PFSK-1 (cell line): ENCODE measurements at regions not wholly inside any gene's neighbourhood (a gene's known extent, or its start where the extent isn't known, plus 50 kb on each side); places are given as distances from the start of the nearest gene placed in this dataset.

Experiments used
- FOXP2 ChIP-seq: optimal IDR thresholded peaks from 2 replicates; pipeline ENCODE3; 2011; ENCODE audit warnings: borderline replicate concordance, control low read depth, inconsistent platforms; ENCODE audit not compliant: insufficient read depth; ENCODE audit errors: extremely low read length, extremely low read depth
- POLR2AphosphoS5 ChIP-seq: IDR thresholded peaks from 2 replicates; pipeline ENCODE4 v1.6.1; 2012; ENCODE audit warnings: low read depth, mild to moderate bottlenecking, control low read depth, low read length, moderate library complexity
- REST ChIP-seq, 2 experiments: IDR thresholded peaks; 2 replicates each; pipeline versions ENCODE4 v1.6.1 to v1.8.0; 2011 to 2012; ENCODE audit warnings: low read depth in 2 of 2, low read length in 2 of 2, control low read depth in 1 of 2, inconsistent platforms in 1 of 2, mild to moderate bottlenecking in 1 of 2, moderate library complexity in 1 of 2; ENCODE audit not compliant: insufficient read depth in 1 of 2
- SIN3A ChIP-seq: IDR thresholded peaks from 2 replicates; pipeline ENCODE4 v1.6.1; 2012; ENCODE audit warnings: mild to moderate bottlenecking, low read length, moderate library complexity, borderline replicate concordance; ENCODE audit not compliant: insufficient read depth
- TAF1 ChIP-seq: IDR thresholded peaks from 2 replicates; pipeline ENCODE4 v1.6.1; 2012; ENCODE audit warnings: low read length, control low read depth, borderline replicate concordance; ENCODE audit not compliant: insufficient read depth

- TF ChIP-seq REST (IDR thresholded peaks at IDR 0.05; ENCODE audit: insufficient read depth in 1 of 2, low read depth in 2 of 2, low read length in 2 of 2): no peak
- no peak for TF ChIP-seq SIN3A
- TF ChIP-seq POLR2AphosphoS5: no peak
- no peak for TF ChIP-seq FOXP2
- no peak for TF ChIP-seq TAF1
These were observed 69.9 kb upstream of the GOLIM4 start for GRCh38 chr3:168165390-168166269.

DNA sequence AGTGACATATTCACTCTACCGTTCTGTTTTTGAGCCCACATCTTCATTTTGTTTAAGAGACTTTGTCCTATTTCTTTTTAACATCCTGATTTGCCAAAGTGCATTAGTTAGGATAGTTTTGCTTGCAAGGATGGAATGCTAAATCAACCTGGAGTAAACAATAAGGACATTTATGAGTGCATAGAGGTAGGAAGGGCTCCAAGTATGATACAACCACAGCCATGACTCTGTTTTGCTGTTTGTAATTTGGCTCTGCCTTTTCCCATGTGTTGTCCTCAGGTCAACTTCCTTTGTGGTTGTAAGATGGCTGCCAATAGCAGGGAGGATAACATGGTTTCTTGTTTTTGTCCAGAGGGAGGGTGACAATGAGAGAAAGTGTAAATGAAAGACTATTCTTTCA, 66.4 kb upstream of the GOLIM4 start:
- no peak for TF ChIP-seq TAF1
- TF ChIP-seq FOXP2: no peak
- no peak for TF ChIP-seq SIN3A
- no peak for TF ChIP-seq REST (IDR thresholded peaks at IDR 0.05; ENCODE audit: insufficient read depth in 1 of 2, low read depth in 2 of 2, low read length in 2 of 2)
- no peak for TF ChIP-seq POLR2AphosphoS5

GRCh38 chr3:168161696-168162095, 66.0 kb upstream of the GOLIM4 start:
- no peak for TF ChIP-seq POLR2AphosphoS5
- TF ChIP-seq TAF1: no peak
- TF ChIP-seq SIN3A: no peak
- TF ChIP-seq FOXP2: no peak

DNA sequence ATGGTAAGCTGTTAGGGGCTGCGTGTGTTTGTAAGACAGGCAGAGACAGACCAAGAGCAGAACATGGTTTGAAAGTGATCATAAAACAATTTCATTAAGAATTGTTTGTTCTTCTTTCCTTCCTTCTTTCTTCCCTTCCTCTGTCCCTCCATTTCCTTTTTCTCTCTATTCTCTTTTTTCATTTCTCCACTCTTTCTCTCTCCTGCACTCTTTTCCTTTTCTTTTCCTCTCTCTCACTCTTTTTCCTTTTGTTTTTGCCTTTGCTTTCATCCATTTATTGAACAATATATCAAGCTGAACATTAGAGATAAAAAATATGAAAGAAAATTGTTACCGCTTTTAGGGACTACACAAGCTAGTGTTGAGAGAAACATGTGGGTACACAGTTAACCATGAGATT, 62.2 kb upstream of the GOLIM4 start:
- no peak for TF ChIP-seq REST (IDR thresholded peaks at IDR 0.05; ENCODE audit: insufficient read depth in 1 of 2, low read depth in 2 of 2, low read length in 2 of 2)
- no peak for TF ChIP-seq POLR2AphosphoS5
- no peak for TF ChIP-seq SIN3A
- TF ChIP-seq TAF1: no peak
- no peak for TF ChIP-seq FOXP2

GRCh38 chr3:168157099-168157700, 61.5 kb upstream of the GOLIM4 start:
- no peak for TF ChIP-seq REST (IDR thresholded peaks at IDR 0.05; ENCODE audit: insufficient read depth in 1 of 2, low read depth in 2 of 2, low read length in 2 of 2)
- TF ChIP-seq TAF1: no peak
- TF ChIP-seq SIN3A: no peak
- no peak for TF ChIP-seq FOXP2
- TF ChIP-seq POLR2AphosphoS5: no peak
